C1 segment of cervical spinal cord (tissue), 14 donors: ENCODE measurements at regions not wholly inside any gene's neighbourhood (a gene's known extent, or its start where the extent isn't known, plus 50 kb on each side); places are given as distances from the start of the nearest gene placed in this dataset.

Experiments used
- DNase-seq, 14 donors: peaks; one replicate each; lab custom pipeline; 2025; lab: John Stamatoyannopoulos, UW

DNA sequence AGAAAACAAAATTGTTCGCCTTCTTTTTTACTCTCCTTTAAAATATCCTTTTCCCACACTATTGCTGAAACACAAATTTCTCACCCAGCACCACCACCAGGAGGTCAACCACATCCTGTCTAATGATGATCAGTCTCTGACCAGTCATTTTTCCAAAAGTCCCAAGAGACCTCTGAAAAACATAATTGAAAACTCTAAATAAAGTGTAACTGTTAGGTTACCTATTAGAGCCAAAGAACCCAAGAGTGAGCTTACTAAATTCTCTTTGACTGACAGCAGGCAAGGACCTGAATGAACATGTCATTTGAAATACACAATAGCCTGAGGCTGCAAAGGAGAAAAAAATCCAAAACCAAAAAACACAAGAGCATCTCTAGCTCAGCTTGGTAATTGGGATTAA, 735.4 kb downstream of the CBLN4 start:
- DNase-seq, result no peak

GRCh38 chr20:55266361-55266760, 739.0 kb downstream of the CBLN4 start:
- DNase-seq, result no peak

- DNase-seq, result no peak
Observed at GRCh38 chr20:55264703-55265239, 740.5 kb downstream of the CBLN4 start.

DNA sequence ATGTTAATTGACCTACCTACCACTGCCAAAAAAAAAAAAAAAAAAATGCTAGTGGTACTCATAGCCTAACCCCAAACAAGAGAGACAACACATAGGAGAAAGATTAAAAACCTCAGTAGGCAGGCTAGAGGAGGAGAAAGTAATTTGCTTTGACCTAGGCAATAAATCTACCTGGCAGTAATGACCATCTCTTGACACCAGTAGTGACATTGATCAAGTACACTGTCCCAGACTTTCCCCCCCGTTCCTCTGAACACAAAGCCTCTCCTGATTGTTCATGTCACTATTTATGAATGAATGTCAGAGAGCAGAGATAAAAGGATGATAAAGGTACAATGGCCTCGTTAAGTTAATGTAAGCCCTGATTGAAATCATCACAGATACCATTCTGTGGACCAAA, 746.8 kb downstream of the CBLN4 start:
- no peak for DNase-seq

- no peak for DNase-seq
Observed at GRCh38 chr20:55255016-55255415, 750.3 kb downstream of the CBLN4 start.

DNA sequence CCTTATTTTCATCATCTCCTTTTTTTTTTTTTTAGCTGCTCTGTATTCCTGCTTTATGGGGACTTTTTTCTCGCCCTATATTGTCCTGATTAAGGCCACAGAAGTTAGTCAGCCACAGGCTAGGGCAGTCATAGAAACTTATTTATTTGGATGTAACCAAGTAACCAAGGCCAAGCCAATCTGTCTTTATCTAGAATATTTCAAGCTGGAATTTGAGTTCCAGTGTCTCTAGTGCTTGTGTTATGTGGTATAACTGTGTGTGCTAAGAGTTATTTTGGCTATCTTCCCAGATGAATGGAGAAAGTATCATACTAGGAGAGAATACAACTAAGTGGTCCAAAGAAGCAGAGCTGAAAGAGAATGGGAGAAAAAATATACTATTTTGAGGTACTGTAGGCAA, 751.5 kb downstream of the CBLN4 start:
- DNase-seq, result no peak

DNA sequence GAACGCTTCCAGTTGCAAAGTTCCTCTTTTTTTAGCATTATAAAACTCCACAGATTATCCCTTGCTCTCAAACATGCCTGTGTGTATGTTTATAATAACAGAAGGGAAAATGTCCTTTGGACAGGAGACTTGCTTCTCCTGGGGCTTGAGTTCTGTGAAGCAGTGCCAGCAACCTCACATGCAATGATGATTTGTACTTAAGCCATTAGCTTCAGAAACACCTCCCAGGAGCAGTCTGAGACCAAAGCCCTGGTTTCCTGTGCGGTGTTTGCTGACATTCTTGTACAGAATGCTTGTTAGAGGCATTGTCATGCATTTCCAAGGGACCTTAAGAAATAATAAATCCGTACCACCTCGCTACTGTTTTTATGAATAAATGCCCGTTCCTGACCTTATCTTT, 752.8 kb downstream of the CBLN4 start:
- no peak for DNase-seq

DNA sequence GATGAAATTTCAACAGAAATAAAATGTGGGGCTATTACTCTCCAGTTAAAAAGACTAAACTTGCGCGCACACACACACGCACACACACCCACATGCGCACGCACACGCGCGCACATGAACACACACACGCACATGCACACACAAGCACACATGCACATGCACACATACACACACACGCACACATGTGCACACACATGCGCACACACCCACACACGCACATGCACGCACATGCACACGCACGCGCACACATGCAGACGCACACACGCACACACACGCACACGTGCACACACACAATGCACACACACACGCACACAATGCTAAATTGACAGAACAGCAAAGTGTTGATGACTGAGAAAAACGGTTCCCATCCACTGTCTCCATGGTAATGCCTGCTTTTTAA, 754.1 kb downstream of the CBLN4 start:
- DNase-seq, result no peak

GRCh38 chr20:55242853-55243252, 762.5 kb downstream of the CBLN4 start:
- no peak for DNase-seq

- DNase-seq, result no peak
Observed at GRCh38 chr20:55239269-55239668, 763.9 kb downstream of the DOK5 start.

- no peak for DNase-seq
Observed at GRCh38 chr20:55232647-55233046, 757.3 kb downstream of the DOK5 start.

- DNase-seq, result no peak
Observed at GRCh38 chr20:55229451-55229850, 754.1 kb downstream of the DOK5 start.

DNA sequence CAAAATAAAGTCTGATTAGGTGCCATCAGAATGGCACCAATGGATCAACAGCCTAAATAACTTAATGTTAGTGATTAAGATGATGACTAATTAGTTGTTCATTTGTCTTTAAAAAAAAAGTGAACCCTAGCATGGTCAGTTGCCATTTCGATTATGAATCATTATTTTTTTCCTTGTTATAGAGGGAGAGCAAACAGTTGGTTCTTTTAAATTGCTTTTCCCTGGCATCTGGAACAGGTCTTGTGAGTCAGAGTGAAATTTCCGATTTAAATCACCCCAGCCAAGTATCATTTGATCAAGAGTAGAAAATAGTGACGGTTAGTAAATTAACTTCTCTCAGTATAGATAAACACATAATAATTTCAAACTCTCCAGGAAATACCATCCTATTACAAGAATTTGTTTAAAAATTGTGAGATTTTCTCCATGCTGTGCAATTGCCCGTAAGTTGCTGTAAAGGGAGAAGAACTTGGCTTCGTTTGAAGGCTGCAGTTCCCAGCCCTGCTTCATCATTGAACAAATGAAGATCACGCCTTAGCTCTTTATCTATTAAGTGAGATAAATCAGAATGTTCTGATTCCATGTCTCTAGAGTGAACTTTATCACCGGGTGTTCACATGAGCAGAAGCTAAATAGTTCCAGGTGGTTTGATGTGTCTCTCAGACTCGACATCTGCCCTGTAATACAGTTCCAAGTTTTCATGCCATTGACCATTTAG, 741.3 kb downstream of the DOK5 start:
- no peak for DNase-seq

GRCh38 chr20:55213653-55214052, 738.3 kb downstream of the DOK5 start:
- no peak for DNase-seq

- DNase-seq, result no peak
Observed at GRCh38 chr20:55211481-55211880, 736.1 kb downstream of the DOK5 start.

GRCh38 chr20:55205665-55206064, 730.3 kb downstream of the DOK5 start:
- DNase-seq, result no peak

GRCh38 chr20:55200317-55200716, 724.9 kb downstream of the DOK5 start:
- no peak for DNase-seq

DNA sequence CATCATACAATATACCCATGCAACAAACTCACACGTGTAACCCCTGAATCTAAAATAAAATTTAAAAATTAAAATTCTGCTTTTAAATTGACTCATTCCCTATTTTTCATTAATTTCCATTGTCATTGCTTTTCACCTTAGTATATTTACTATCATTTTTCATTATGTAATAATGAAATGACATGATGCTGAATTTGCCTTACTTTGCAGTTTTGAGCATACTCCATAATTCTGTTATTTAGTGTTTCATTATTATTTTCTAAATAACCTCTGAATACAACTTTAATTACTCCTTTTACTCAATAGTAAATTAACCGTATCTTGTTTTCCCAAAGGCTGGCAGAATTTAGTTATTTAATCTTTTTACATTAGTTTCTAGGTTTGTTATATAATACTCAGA, 719.6 kb downstream of the DOK5 start:
- no peak for DNase-seq

GRCh38 chr20:55186228-55186627, 710.8 kb downstream of the DOK5 start:
- DNase-seq, result no peak

- no peak for DNase-seq
Observed at GRCh38 chr20:55175081-55175480, 699.7 kb downstream of the DOK5 start.

DNA sequence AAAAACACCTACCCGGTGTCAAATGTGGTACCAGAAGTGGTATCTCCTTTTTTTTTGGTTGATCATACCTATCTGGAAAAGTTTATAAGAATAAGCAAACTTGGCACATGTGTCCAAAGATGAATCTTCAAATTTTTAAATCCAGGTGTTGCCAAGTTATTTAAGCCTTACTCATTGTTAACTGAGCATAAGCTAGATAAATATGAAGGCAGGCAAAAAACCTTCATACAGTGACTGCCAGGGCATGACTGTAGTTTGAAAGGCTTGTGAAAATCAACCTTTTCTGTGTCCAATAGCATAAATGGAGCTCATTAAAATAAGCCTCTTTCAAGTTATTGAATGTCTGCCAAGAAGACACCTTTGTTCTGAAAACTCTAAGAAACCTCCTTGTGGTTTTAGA, 699.2 kb downstream of the DOK5 start:
- DNase-seq, result no peak

- DNase-seq, result no peak
Observed at GRCh38 chr20:55174172-55174571, 698.8 kb downstream of the DOK5 start.

DNA sequence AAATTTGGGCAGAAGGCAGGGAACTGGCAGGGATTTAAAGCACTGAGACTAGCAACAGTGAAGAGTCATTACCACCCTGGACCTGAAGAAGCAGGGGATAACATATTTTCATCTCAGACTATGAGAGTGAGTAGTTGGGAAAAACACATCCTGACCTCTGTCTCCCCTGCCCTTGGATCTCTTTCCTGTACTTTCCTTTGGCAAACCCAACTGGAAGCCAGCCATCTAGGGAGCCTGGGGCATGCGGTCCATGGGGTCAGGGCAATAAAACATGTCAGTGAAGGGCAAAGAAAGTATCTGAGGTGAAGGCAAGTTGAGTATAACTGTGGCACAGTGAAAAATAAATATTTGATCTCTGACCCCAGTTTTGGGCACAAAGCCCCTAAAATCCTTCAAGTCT, 698.2 kb downstream of the DOK5 start:
- no peak for DNase-seq
